Inflammatory macrophage treated with lipopolysaccharide for 1 hour (primary cell): ENCODE measurements at regions not wholly inside any gene's neighbourhood (a gene's known extent, or its start where the extent isn't known, plus 50 kb on each side); places are given as distances from the start of the nearest gene placed in this dataset.
A peak's percentile ranks its signal among the peaks of the same experiment; 100 is the strongest.

Source experiments
- DNase-seq, 2 donors: peaks; one replicate each; pipeline ENCODE4 v3.0.0-alpha.2; 2020 to 2022

DNA sequence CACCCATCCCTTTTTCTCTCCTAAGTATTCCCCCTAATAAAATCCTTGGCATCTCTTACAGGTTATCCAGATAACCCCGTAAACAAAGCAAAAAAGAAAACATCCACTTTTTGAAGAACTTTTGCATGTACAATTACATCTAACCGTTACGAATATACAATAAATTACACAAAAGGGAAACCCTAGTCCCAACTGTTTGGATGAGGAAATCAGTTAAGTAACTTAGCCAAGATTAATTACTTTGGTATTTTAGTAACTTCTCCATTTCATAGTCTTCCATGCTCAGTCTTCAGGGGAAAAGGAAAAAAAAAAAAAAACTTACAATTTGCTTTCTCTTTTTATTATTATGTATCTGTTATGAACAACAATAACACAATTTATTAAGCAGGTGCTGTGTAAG lies 212.9 kb downstream of the ACTL7B start:
- DNase-seq = peak; percentile 67 to 71

DNA sequence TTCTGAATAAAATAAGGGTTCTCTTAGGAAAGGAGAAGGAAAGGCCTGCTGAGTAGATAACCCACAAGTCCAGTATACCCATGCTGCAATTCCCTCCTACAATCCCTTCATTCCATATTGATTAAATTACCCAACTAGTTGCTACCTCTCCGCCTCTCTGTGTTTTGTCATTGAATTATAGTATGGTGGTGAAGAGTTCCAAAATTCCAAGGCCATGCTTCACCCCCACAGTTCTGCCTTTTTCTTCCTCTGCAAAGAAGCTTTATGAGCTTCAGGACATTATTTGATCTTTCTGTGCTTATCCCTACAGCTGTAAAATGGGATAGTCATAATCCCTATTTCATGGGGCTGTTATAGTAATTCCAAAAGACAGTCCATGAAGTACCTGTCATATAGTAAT lies 215.6 kb downstream of the ACTL7B start:
- DNase-seq = no peak

DNA sequence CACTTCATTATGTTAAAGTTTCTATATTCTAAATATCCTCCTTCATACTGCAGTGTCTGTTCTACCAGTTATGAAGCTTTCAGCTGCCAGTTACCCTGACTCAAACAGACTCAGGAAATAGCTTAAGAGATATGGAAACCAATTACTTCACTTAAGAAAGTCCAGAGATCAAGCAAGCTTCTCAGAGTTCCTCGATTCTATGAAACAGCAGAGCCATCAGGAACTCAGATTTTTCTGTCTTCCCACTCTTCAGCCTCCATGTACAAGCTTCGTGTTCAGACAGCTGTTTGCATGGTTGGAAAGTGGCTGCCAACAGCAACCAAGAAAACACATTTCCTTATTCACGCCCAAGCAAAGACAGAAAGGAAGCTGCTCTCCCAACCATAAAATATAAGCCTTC lies 216.1 kb downstream of the ACTL7B start:
- peak; percentile 90 to 96 for DNase-seq

DNA sequence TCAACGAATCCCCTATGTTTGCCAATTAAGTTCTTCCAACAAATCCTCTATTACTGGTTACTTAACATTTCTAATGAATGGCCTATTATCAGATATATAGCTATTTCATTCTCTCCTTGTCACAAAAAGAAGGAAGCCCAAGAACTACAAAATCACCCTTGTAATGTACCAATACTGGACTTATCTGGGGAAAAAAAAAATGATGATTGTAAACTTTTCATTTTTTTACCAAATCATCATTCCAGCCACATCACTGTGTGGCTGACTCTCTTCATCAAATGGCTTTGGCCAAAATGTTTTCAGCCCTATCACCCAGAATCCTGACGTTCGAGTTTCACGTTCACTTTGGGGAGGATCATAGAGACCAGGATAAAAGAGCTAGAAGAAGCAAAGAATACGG lies 216.7 kb downstream of the ACTL7B start:
- DNase-seq = peak; percentile 70 to 76

DNA sequence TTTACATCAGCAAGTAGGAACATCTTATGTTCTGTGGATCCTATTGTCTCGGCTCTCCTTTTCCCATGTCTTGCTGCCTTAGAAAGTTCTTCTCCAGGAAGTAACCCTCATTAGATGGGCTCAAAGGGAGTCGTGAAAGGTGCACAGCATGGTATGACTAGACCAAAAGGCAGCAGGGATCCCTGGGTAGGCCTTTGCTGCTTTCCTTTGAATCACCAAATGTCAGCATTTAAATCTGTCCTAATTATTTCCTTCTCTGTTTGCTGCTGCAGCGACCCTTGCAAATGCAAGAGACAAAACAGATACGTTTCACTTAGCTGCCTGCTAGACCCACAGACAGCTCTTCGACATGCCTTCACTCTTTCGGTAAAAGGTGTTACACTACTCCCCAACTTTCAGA lies 218.4 kb downstream of the ACTL7B start:
- no peak for DNase-seq

DNA sequence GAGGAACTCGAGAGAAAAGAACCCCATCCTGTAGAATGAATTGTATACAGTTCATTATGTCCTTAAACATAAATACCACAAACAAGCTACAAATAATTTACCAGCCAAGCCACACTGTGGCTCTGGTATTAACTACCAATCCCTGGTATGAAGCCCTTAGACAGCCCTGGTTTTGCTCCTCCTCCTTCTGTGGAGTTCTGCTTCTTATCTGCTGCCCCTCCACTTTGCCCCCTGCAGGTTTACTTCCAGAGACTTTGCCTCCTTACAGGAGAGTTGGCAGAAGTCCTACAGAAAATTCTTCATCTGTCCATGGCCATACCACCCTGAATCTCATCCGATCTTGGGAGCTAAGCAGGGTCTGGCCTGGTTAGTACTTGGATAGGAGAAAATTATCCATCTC lies 219.8 kb downstream of the ACTL7B start:
- DNase-seq = no peak

DNA sequence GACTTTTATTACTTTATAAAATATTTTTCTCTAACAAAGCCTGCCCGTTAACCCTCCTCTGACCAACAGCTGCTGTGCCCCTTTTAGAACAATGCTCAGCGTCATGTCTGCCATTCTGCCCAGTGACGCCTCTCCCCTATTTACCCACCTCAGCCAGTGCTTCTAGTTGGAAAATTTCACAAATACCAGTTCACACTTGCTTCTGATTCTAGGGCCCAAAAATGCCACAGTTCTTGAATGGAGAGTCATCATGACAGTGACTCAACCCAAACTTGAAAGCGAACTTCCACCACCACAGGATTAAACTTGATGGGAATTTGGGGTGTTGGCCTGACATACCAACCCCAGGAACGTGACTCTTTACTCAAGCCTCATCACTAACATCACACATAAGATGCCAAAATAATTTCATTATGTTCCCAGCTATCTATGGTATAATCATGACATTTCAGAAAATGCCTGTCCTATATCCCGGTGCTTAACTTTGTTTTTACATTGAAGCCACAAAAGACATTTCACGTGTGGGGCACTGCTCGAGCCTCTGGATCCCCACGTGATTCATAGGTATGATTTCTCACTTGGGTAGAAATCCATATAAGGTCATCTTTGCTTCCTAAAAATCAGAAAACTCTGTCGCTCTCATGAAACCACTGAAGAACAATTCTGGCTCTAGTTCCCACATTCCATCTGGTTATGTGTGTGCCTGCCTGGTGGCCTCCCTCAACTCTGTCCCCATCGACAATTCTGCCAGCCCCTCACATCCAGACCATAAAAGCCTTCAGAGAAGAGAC lies 220.9 kb downstream of the ACTL7B start:
- DNase-seq = no peak

DNA sequence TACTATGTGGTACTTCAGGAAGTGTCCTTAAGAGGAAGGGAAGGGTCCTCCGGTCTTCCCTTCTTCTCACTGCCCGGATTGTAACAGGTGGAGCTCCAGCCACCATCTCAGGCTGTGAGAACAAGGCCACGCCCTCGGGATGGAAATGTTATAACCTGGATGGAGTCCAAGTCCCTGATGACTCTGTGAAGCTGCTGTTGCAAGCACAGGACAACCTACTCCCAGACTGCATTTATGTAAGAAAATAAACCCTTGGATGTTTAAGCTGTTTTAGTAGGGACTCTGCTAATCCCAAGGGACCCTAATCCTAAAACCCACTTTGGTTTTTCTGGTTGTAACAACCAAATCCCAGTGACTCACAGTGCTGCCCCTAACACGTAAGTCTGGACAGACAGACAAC lies 221.6 kb downstream of the ACTL7B start:
- no peak for DNase-seq

DNA sequence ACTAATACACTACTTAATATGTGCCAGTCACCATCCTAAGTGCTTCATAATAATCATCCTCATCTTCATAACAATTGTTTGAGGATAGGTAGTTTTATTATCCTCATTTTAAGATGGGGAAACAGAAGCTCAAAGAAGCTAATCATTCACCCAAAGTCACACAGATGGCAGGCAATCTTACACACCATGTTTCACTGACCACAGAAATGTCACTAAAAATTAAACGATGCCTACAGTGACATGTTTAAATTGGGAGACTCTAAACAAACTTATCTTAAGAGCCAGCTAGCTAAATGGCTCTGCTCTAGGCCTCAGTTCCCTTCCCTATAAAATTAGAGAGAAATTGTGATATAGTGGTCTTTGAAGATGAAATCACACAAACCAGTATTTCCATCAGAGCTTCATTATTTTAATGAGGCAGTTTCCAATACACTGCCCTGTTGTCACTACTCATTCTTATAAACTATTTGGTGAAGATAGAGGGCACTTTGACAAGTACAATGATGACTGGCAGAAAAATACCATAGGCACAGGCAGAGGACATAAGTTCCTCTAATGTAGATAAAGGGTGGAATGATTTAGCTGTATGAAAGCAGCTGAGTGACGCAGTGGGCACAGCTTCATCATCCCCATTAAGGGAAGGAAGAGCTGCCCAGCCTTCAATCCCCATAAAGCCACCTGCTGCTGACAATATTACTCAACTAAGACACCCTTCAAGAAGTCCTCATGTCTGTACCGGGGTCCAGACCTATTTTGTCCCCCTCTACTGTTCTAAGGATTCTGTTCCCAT lies 224.1 kb downstream of the ACTL7B start:
- DNase-seq = peak in 1 of 2 donors; percentile 33

DNA sequence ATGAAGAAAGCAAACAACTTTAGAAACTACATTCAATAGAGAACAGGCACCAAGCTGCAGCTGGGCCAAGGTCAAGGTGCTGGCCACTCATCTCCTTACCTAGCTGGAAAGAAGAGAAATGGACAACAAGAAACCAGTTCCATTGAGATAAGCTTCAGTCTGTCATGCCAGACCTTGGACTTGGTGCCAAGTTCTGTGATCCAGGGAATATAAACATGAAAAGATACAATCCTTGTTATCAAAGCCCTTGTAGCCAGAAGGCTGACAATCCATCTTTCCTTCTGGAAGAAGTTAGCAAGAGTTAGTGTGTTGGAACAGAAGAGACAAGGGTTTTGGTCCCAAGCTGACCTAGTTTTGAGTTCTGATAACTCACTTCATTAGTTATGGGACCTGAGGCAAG lies 227.5 kb downstream of the ACTL7B start:
- DNase-seq = no peak

DNA sequence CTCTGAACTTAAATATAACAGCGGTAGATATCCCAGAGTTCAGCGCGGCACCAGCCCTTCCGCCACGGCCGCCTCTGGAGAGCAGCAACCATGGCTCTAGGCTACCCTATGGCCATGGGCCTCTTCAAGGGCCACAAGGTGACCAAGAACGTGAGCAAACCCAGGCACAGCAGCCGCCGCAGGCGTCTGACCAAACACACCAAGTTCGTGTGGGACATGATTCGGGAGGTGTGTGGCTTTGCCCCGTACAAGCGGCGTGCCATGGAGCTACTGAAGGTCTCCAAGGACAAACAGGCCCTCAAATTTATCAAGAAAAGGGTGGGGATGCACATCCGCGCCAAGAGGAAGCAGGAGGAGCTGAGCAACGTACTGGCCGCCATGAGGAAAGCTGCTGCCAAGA lies 229.0 kb downstream of the ACTL7B start:
- DNase-seq = no peak

DNA sequence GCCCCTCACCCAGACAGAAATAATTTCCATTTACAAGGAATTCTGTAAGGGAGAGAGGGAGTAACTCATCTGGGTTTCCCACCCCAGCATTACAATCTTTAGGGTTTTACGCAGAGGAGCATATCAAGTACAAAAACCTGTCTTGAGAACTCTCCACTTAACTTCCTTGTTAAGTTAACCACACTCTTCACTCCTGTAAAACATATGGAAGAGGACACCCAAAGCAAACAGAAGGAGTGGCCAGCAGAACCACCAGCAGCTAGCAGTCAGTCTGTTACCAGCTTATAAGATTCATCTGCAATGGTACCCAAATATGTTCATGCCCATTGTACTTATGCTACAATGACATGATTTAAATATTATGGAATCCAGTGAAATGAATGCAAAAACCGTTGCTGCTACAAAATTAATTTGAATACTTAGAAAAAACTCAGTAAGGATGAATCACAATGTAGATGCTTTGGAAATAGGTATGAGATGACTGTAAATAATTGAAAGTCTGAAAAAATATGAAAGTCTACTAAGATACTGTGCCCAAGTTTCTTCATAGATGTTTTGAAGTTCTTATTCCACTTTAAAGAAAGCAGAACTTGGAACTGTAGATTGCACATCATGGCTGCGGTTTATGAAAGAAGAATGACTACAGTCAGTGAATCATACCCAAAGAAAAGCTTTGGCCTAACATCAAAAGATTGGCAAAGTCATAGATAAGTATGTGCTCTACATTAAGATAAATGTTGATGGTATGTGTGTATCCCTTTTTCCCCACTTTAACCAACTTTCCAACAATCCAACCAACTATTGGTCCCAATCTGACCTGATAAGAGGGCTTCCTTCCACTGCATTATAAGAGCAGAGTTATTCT lies 233.6 kb downstream of the ACTL7B start:
- peak; percentile 91 for DNase-seq

DNA sequence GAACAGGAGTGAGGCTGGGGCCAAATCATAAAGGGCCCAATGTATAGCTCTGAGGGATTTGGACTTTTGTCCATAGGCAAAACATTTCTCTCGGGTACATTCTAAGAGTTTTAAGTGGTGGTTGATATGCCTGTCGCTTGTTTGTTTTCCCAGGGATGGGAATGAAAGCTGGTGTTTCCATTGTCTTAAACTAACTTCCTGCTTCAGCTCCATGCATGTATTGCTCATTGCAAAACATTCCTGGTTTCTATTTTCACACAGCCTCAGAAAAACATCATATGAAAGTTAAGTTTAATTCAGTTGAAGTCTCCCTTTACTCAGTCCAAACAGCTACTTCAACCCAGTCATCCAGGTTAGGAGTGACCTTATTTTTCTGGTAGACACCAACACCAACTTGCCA lies 235.0 kb downstream of the ACTL7B start:
- peak in 1 of 2 donors; percentile 13 for DNase-seq

DNA sequence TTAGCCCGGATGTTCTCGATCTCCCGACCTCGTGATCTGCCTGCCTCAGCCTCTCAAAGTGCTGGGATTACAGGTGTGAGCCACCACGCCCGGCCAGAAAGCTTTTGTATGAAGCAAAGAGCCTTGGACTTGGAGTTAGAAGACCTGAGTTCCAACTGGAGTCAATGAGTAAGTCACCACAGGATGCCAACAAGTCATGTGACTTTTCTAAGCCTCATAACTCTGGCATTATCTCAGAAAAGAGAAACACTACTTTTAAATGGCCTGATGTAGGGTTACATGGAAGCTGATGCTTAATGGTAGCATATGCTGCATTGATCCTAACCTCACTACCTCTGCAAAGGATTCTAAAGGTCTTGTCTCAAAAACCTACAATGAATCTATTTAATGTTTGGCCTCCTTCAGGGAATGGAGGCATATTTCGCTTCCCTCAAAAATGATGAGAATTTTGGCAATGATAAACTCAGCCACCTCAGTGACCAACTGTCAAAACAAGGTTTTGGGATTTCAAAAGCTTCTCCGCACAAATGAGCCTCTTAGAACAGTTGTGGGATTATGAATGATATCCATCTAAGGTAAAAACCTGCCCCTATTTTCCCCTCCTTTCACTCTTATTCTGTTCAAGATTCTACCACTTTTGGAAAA lies 236.8 kb downstream of the ACTL7B start:
- no peak for DNase-seq

DNA sequence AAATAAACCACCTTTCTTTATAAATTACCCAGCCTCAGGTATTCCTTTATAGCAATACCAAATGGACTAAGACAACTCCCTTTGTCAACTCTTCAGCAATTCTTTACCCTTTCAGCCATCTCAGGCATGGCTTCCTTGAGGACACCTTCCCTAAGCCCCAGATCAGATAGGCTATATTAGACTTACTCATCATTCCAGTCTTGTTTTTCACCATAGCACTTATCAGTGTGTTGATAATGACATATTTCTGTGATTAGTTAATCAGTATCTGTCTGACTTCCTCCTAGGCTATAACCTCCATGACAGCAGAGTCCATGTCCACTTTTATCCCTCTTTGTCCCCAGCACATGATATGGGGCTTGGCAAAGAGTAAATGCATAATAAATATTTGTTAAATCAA lies 238.1 kb downstream of the ACTL7B start:
- DNase-seq = no peak

DNA sequence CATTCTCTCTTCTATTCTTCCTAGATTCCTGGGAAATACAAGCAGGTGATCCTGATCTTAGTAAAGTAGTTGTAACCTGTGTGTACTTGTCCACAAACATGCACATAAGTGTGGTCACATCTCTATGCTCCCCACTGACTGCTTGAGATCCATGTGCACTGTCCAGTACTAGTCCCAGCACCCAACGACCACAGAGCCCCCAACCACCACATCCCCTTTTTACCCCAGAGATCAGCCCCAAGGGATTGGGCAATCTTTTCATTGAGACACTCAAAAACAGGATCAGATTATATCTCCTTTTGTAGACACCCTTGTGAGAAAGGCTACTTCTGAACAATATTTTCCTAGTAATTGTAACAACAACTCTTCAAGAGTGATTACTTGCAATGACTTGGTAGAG lies 240.6 kb downstream of the ACTL7B start:
- no peak for DNase-seq

DNA sequence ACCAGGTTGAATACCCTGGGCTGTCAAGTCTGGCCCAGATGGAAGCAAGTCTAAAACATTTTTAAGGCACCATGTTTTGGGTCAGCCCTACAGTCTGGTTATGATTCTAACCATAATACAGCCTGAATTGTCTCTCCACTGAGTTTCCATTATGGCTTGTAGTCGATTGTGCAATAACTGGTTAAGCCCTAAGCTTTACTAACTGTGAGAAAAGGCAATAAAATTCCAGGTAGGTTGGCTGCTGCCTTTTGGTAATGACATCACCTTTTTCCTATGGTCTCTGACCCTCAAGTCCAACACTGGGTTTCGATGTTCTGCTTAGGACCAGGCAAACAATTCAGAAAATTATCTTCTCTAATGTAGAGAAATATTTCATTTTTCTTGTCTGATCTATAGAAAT lies 243.3 kb downstream of the ACTL7B start:
- DNase-seq = no peak

DNA sequence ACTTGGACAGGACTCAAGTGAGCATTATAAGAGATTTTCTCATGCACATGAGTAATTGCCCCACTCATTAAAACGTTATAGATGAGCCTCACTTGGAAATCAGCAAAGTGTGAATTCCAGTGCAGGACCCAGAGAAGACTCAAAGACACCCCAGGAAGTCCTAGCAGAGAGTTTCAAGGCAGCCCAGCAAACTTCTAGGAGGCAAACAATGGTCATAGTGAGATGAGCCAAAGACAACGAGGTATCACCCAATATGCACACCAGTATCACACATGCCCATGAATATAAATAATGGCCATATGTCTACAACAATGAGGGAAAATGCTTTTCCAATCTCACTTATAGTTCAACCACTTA lies 245.9 kb downstream of the ACTL7B start:
- no peak for DNase-seq

DNA sequence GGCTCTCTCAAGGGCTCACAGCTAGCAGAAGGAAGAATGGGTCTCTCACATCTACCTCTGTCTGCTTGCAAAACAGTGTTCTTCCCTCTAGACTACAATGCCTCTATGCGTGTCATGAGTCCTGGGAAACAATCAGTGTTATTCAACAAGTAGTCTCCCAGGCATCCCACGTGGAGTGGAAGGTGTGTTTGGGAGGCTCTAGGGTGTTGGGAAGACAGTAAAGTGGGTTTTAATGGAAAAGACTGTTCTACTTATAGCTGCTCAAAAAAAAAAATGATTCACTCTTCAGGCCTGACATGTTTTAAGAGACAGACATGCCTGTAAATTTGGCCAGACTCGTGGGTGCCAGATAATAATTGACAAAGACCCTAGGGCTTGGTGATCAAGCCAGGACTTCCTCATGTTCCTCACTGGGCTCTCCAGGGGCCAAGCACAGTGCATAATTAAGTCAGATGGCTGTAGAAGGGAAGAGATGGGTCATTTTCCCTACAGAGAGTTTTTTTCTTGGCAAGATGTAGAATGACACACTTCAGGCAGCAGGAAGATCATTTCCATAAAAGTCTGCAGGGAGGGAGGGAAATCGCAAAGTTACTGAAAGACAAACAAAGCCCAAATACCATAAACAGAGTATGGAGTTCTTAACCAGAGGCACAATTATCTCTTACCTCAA lies 246.4 kb downstream of the ACTL7B start:
- DNase-seq = no peak

DNA sequence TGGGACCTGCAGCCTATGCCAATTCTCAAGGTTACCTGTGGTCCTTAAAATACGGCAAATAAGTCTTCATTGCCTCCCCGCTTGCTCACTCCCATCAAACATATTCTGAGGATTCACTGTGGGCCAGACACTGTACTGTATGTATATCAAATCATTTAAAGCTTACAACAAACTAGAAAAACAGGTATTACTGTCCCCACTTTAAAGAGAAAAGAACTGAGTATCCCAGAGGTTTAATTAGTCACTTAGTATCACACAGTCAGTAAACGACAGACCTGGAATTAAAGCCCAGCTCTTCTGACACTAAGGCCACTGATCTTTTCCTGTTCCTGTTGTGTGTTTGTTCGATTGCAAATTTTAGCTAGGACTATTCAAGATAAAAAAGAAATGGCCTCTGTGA lies 248.2 kb downstream of the ACTL7B start:
- DNase-seq = no peak

DNA sequence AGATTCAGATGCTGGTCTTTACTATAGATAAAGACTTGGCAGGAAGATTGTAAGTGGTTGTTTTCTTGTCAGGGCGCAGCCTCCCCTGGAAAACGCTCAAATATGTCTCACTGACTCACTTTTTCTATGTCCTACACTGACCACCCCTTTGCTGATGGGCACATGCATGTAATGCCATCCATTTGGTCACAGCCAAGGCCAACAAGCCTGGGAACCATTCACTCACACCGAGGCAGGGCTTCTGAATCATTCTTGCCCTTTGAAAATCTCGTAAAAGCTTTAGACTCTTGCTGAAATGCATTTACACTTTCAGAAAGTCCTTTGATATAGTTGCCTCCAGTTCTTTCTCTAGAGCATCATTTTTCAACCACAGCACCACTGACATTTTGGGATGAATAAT lies 249.4 kb downstream of the ACTL7B start:
- no peak for DNase-seq

DNA sequence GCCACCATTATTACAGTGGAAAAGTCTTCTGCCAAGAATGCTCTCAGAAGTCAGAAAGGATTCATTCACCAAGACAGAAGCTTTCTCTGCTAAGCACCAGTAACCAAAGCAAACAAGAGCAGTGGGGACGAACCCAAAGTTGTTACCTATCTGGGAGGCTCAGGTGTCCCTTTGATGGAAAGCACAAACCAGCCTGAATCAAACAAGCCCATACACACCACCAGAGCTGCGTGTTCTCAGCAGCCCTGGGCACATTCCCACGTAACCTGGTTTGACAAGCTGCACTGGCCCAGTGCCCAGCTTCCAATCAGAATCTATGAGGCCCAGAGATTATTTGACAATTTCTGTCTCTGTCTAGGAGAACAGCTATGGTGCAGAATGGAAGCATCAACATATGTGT lies 252.6 kb downstream of the ACTL7B start:
- DNase-seq = no peak

DNA sequence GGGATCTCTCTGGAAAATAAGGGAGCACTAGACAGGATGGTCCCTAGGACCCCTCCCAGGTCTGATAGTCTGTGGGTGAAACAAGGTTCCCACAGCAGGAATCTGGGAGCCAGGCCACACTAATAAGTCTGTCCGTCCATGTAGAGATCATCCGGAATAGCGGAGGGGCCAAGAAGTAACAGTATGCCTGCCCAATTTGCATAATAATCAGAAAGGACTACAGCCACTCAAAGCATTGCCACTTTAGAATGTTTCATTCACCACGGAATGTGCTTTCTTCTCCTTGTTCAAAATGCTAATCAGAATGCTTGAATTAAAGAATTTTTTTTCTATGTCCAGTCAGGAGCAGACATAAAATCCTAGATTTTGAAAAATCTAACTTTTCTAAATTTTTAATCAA lies 254.9 kb downstream of the ACTL7B start:
- DNase-seq = no peak
